Activated T-cell treated with anti-CD3 and anti-CD28 coated beads, Interleukin-2, amount 50 U/mL, for 4 hours (primary cell): ENCODE measurements at regions not wholly inside any gene's neighbourhood (a gene's known extent, or its start where the extent isn't known, plus 50 kb on each side); places are given as distances from the start of the nearest gene placed in this dataset.

Experiments
- ATAC-seq, 2 donors: fragments of 200-7000 bp; cut with Tn5 transposase; one replicate each; pipeline ENCODE4 v1.10.0; 2021
- DNase-seq: peaks from one replicate; pipeline ENCODE4 v3.0.0-alpha.2; 2020
- H3K27me3 Mint-ChIP-seq: one replicate; pipeline ENCODE4 v1.8.0; 2021; ENCODE audit warnings: low read depth, mixed read lengths
- H3K36me3 Mint-ChIP-seq: one replicate; pipeline ENCODE4 v1.8.0; 2022; ENCODE audit warnings: mixed read lengths; ENCODE audit not compliant: insufficient read depth
- H3K4me1 Mint-ChIP-seq: one replicate; pipeline ENCODE4 v1.8.0; 2021; ENCODE audit warnings: low read depth, mixed read lengths
- H3K4me3 Mint-ChIP-seq: one replicate; pipeline ENCODE4 v1.8.0; 2021; ENCODE audit warnings: mild to moderate bottlenecking, moderate library complexity, mixed read lengths
- H3K9me3 Mint-ChIP-seq: one replicate; pipeline ENCODE4 v1.8.0; 2021; ENCODE audit warnings: mixed read lengths

GRCh38 chr4:117512414-117512813 lies 427.0 kb upstream of the TRAM1L1 start:
- H3K4me1 Mint-ChIP-seq: no peaks in the 10 kb centered on the region
- H3K27me3 Mint-ChIP-seq: no peaks in the 10 kb centered on the region
- H3K36me3 Mint-ChIP-seq: no peaks in the 10 kb centered on the region
- DNase-seq (no peak), ATAC-seq (no peak)
- no peak overlapping the region for H3K4me3 Mint-ChIP-seq
- peaks cover 5% of the 10 kb centered on the region for H3K9me3 Mint-ChIP-seq

- ATAC-seq (no peak), DNase-seq (no peak)
- Mint-ChIP-seq H3K27me3 (no peaks in the 10 kb centered on the region), H3K4me3 (no peak overlapping the region), H3K4me1 (no peaks in the 10 kb centered on the region), H3K9me3 (peaks cover 8% of the 10 kb centered on the region), H3K36me3 (no peaks in the 10 kb centered on the region)
Measured at GRCh38 chr4:117514391-117515175, 429.2 kb upstream of the TRAM1L1 start.

- H3K4me1 Mint-ChIP-seq: no peaks in the 10 kb centered on the region
- H3K27me3 Mint-ChIP-seq: no peaks in the 10 kb centered on the region
- DNase-seq (no peak), ATAC-seq (no peak)
- H3K9me3 Mint-ChIP-seq: peaks cover 8% of the 10 kb centered on the region
- H3K36me3 Mint-ChIP-seq: no peaks in the 10 kb centered on the region
- no peak overlapping the region for H3K4me3 Mint-ChIP-seq
Measured at GRCh38 chr4:117515921-117516320, 430.5 kb upstream of the TRAM1L1 start.

DNA sequence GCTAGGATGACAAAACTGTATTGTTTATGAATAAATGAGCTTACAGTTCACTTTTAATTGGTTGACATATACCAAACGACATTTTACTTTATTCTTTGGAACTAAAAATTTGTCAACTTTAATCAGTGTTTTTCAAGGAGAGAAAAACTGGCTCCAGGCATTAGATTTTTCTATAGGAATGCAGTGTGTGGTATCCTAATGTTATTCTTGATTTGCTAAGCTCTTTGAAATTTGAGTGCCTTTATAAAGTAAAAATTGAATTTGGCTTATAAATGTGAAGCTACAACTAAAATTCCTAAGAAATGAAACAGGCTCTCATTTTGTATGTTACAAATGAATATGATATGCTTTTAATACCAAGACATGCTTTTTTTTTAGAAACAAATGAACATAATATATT lies 442.2 kb upstream of the TRAM1L1 start:
- Mint-ChIP-seq H3K4me1 (no peaks in the 10 kb centered on the region), H3K36me3 (no peaks in the 10 kb centered on the region), H3K9me3 (no peaks in the 10 kb centered on the region), H3K27me3 (no peaks in the 10 kb centered on the region), H3K4me3 (no peak overlapping the region)
- ATAC-seq: no peak
- no peak for DNase-seq

DNA sequence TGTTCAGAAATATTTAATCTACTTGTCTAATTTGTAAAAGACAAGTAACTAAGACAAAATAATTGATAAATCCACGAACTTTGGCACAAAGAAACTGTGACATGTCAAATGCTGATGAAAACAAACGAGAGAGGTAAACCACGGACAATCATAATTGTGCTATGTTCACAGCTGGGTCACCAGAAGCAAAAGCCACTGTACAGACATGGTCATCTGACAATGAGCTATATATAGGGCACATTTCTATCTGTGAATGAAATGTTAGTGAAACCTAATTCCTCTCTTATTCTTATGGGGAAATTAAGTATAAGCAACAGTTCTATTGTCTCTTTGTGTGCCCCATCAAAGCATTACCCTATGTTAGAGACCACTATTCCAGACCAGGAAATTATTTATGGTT lies 444.0 kb upstream of the TRAM1L1 start:
- DNase-seq (no peak), ATAC-seq (no peak)
- Mint-ChIP-seq H3K36me3 (no peaks in the 10 kb centered on the region), H3K4me3 (no peak overlapping the region), H3K9me3 (peaks cover 3% of the 10 kb centered on the region), H3K27me3 (no peaks in the 10 kb centered on the region), H3K4me1 (no peaks in the 10 kb centered on the region)

DNA sequence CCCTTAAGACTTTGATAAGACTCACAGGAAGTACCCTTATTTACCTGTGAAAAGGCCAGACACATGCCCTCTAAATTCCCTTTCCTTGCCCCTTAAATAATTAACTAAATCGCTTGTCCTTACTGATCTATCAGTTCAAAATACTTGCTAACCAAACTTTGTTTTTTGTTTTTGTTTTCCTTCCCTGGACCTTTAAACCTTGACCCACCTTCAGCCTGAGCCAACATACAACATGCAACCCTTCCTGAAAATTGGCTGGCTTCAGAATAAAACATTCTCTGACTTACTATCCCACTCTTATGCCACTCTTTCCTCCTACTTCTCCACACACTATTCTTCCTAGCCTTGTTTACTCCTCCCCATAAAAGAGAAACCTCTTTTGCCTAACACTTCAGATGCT lies 448.1 kb upstream of the TRAM1L1 start:
- H3K36me3 Mint-ChIP-seq: no peaks in the 10 kb centered on the region
- no peaks in the 10 kb centered on the region for H3K4me1 Mint-ChIP-seq
- no peak overlapping the region for H3K4me3 Mint-ChIP-seq
- H3K27me3 Mint-ChIP-seq: no peaks in the 10 kb centered on the region
- no peak for ATAC-seq
- DNase-seq: no peak
- peaks cover 6% of the 10 kb centered on the region for H3K9me3 Mint-ChIP-seq

DNA sequence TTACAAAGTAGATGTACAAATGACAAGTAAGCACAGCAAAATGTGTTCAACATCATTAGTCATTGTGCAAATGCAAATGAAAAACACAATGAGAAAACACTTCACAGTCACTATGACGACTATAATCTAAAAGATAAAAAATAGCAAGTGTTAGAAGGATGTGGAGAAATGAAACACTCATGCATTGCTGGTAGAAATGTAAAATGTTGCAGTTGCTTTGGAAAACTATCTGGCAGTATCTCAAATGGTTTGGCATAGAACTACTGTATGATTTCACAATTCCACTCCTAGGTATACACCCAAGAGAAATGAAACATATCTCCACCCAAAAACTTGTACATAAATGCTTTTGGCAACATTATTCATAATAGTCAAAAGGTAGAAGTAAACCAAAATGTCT lies 459.7 kb upstream of the TRAM1L1 start:
- no peaks in the 10 kb centered on the region for H3K4me1 Mint-ChIP-seq
- H3K27me3 Mint-ChIP-seq: no peaks in the 10 kb centered on the region
- no peak overlapping the region for H3K4me3 Mint-ChIP-seq
- ATAC-seq: no peak
- no peak for DNase-seq
- H3K9me3 Mint-ChIP-seq: no peaks in the 10 kb centered on the region
- H3K36me3 Mint-ChIP-seq: no peaks in the 10 kb centered on the region

DNA sequence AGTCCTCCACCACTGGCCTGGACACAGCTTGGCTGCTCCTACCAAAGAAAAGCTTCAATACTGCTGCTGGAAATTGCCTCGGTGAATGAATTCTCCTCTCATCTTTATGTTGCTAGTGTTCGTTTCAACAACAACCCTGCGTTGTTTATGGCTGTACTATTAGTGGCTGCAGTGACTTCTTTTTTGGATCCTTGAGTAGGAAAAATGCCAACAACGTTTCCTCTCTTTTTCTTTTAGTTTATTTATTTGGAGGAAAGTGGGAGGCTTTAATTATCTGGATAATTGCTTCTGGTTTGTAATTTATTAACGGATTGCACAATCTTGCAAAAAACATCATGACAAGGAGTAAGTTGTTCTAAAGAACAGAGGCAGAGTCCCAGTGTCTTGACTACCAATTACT lies 464.1 kb upstream of the TRAM1L1 start:
- Mint-ChIP-seq H3K9me3 (no peaks in the 10 kb centered on the region), H3K36me3 (no peaks in the 10 kb centered on the region), H3K4me1 (no peaks in the 10 kb centered on the region), H3K27me3 (no peaks in the 10 kb centered on the region), H3K4me3 (no peak overlapping the region)
- DNase-seq (no peak), ATAC-seq (no peak)

GRCh38 chr4:117550085-117550484 lies 464.7 kb upstream of the TRAM1L1 start:
- H3K27me3 Mint-ChIP-seq: no peaks in the 10 kb centered on the region
- no peak overlapping the region for H3K4me3 Mint-ChIP-seq
- no peaks in the 10 kb centered on the region for H3K36me3 Mint-ChIP-seq
- H3K9me3 Mint-ChIP-seq: no peaks in the 10 kb centered on the region
- no peak for DNase-seq
- H3K4me1 Mint-ChIP-seq: no peaks in the 10 kb centered on the region
- no peak for ATAC-seq

DNA sequence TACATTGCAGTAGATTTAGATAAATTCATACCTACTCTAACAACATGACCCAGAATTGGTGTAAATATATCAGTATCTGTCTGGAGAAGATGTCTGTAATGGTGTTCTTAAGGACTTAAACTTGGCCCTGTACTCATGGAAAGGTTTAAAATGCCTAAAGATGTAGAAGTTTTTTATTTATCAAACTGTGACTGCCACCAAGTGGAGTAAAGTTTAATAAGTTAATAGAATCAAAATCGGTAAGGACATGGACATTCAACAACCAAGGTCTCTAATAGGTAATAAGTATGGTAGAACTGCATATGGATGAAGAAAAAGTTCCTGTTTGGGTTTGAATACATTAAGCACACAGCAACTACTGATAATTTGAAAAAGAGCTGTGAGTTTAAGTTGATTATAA lies 474.0 kb upstream of the NDST3 start:
- Mint-ChIP-seq H3K27me3 (no peaks in the 10 kb centered on the region), H3K9me3 (peaks cover 7% of the 10 kb centered on the region), H3K4me1 (no peaks in the 10 kb centered on the region), H3K4me3 (no peak overlapping the region), H3K36me3 (no peaks in the 10 kb centered on the region)
- DNase-seq: no peak
- no peak for ATAC-seq

- peaks cover 5% of the 10 kb centered on the region for H3K9me3 Mint-ChIP-seq
- DNase-seq (no peak), ATAC-seq (no peak)
- no peaks in the 10 kb centered on the region for H3K4me1 Mint-ChIP-seq
- H3K27me3 Mint-ChIP-seq: no peaks in the 10 kb centered on the region
- H3K4me3 Mint-ChIP-seq: no peak overlapping the region
- H3K36me3 Mint-ChIP-seq: no peaks in the 10 kb centered on the region
Measured at GRCh38 chr4:117574085-117574484, 460.2 kb upstream of the NDST3 start.

DNA sequence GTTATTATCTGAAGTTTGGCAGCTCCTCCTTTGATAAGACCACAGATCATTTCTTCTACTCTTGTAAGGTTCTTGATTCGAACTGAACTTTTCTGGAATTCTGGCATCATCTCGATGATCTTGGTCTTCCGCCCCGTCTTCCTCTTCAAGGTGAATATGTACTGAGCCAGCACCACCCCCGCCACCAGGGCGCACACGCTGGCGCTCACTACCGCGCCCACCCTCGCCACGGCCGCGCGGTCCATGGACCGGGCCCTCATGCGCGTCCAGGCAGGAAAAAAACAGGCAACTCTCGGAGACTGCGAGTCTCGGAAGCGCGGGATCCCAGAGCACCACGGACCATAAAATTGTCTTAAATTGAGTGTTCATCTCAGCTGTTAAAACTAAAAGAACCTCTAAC lies 458.4 kb upstream of the NDST3 start:
- no peaks in the 10 kb centered on the region for H3K4me1 Mint-ChIP-seq
- H3K27me3 Mint-ChIP-seq: no peaks in the 10 kb centered on the region
- ATAC-seq (peak in 1 of 2 donors; percentile 50), DNase-seq (no peak)
- H3K36me3 Mint-ChIP-seq: no peaks in the 10 kb centered on the region
- no peak overlapping the region for H3K4me3 Mint-ChIP-seq
- peaks cover 5% of the 10 kb centered on the region for H3K9me3 Mint-ChIP-seq

GRCh38 chr4:117577686-117578311 lies 456.5 kb upstream of the NDST3 start:
- Mint-ChIP-seq H3K9me3 (peaks cover 2% of the 10 kb centered on the region), H3K27me3 (no peaks in the 10 kb centered on the region), H3K4me3 (no peak overlapping the region), H3K36me3 (no peaks in the 10 kb centered on the region), H3K4me1 (no peaks in the 10 kb centered on the region)
- no peak for ATAC-seq
- no peak for DNase-seq

DNA sequence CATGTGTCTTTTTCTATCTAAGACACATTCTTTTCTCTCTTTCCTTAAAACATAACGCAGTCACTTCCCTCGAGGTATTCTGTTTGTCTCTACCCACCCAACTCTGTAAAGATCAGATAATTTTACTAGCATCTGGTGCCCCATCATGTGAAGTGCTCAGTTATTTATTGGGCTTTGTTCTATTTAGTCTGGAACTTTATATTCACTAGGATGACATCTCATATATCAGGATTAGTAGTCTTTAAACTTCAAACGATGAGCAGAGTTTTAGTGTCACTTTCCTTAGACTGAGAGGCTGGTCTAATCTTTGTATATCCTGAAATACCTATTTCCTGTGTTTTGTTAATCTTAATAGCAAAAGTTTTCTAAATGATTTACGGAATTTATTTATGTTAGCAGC lies 445.5 kb upstream of the NDST3 start:
- no peaks in the 10 kb centered on the region for H3K9me3 Mint-ChIP-seq
- no peak for ATAC-seq
- H3K4me3 Mint-ChIP-seq: no peak overlapping the region
- no peaks in the 10 kb centered on the region for H3K4me1 Mint-ChIP-seq
- no peak for DNase-seq
- no peaks in the 10 kb centered on the region for H3K27me3 Mint-ChIP-seq
- H3K36me3 Mint-ChIP-seq: no peaks in the 10 kb centered on the region

- H3K4me1 Mint-ChIP-seq: no peaks in the 10 kb centered on the region
- H3K9me3 Mint-ChIP-seq: no peaks in the 10 kb centered on the region
- no peaks in the 10 kb centered on the region for H3K36me3 Mint-ChIP-seq
- no peaks in the 10 kb centered on the region for H3K27me3 Mint-ChIP-seq
- no peak for ATAC-seq
- no peak overlapping the region for H3K4me3 Mint-ChIP-seq
- no peak for DNase-seq
Measured at GRCh38 chr4:117596917-117597480, 437.3 kb upstream of the NDST3 start.
